ENCODE measurements at regions not wholly inside any gene's neighbourhood (a gene's known extent, or its start where the extent isn't known, plus 50 kb on each side); places are given as distances from the start of the nearest gene placed in this dataset.
"Not testable (repeated sequence)": the region's sequence is repeated elsewhere in the genome, so short reads cannot be mapped to it uniquely, and the experiment has no call there.

- TF ChIP-seq GATA1 (IDR thresholded peaks at IDR 0.05; ENCODE audit: low read depth, low read length) (no peak), POLR2A (IDR thresholded peaks at IDR 0.05; ENCODE audit: low read length) (no peak)
- no peak for DNase-seq
Observed at GRCh38 chr13:75196147-75196837, 285.7 kb downstream of the TBC1D4 start.

GRCh38 chr13:75195495-75196146 lies 286.3 kb downstream of the TBC1D4 start:
- TF ChIP-seq GATA1 (IDR thresholded peaks at IDR 0.05; ENCODE audit: low read depth, low read length) (no peak), POLR2A (IDR thresholded peaks at IDR 0.05; ENCODE audit: low read length) (no peak)
- DNase-seq = no peak

- TF ChIP-seq GATA1 (IDR thresholded peaks at IDR 0.05; ENCODE audit: low read depth, low read length) (no peak), POLR2A (IDR thresholded peaks at IDR 0.05; ENCODE audit: low read length) (no peak)
- DNase-seq = no peak
Observed at GRCh38 chr13:75194717-75195462, 287.1 kb downstream of the TBC1D4 start.

- DNase-seq = no peak
- TF ChIP-seq GATA1 (IDR thresholded peaks at IDR 0.05; ENCODE audit: low read depth, low read length) (no peak), POLR2A (IDR thresholded peaks at IDR 0.05; ENCODE audit: low read length) (no peak)
Observed at GRCh38 chr13:75186379-75186778, 295.6 kb downstream of the TBC1D4 start.

- TF ChIP-seq GATA1 (IDR thresholded peaks at IDR 0.05; ENCODE audit: low read depth, low read length) (no peak), POLR2A (IDR thresholded peaks at IDR 0.05; ENCODE audit: low read length) (no peak)
- DNase-seq = no peak
Observed at GRCh38 chr13:75181906-75182305, 300.1 kb downstream of the TBC1D4 start.

GRCh38 chr13:75180805-75181455 lies 301.0 kb downstream of the TBC1D4 start:
- no peak for TF ChIP-seq GATA1 (IDR thresholded peaks at IDR 0.05; ENCODE audit: low read depth, low read length)
- TF ChIP-seq POLR2A (IDR thresholded peaks at IDR 0.05; ENCODE audit: low read length) = no peak
- no peak for DNase-seq

GRCh38 chr13:75178436-75178835 lies 303.5 kb downstream of the TBC1D4 start:
- TF ChIP-seq POLR2A (IDR thresholded peaks at IDR 0.05; ENCODE audit: low read length) (no peak), GATA1 (IDR thresholded peaks at IDR 0.05; ENCODE audit: low read depth, low read length) (no peak)
- no peak for DNase-seq

DNA sequence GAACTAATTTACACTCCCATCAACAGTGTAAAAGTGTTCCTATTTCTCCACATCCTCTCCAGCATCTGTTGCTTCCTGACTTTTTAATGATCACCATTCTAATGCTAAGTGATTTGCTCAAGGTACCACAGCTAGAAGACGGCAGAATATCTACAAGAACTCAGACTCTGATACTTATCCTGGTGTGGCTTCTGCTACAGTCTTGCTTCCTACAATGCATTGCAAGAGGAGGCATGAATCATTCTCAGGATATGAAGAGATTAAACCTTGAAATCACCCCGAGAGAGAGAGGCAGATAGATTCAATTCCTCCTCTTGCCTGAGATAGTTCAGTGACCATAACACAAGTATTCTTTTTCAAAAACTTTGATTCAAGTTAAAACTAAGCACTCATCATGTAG lies 306.4 kb downstream of the TBC1D4 start:
- TF ChIP-seq POLR2A (IDR thresholded peaks at IDR 0.05; ENCODE audit: low read length) (no peak), GATA1 (IDR thresholded peaks at IDR 0.05; ENCODE audit: low read depth, low read length) (no peak)
- DNase-seq = no peak

DNA sequence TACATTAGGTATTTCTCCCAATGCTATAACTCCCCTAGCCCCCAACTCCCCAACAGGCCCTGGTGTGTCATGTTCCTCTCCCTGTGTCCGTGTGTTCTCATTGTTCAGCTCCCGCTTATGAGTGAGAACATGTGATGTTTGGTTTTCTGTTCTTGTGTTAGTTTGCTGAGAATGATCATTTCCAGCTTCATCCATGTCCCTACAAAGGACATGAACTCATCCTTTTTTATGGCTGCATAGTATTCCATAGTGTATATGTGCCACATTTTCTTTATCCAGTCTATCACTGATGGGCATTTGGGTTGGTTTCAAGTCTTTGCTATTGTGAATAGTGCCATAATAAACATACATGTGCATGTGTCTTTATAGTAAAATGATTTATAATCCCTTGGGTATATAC lies 306.9 kb downstream of the TBC1D4 start:
- not testable (repeated sequence) for DNase-seq

DNA sequence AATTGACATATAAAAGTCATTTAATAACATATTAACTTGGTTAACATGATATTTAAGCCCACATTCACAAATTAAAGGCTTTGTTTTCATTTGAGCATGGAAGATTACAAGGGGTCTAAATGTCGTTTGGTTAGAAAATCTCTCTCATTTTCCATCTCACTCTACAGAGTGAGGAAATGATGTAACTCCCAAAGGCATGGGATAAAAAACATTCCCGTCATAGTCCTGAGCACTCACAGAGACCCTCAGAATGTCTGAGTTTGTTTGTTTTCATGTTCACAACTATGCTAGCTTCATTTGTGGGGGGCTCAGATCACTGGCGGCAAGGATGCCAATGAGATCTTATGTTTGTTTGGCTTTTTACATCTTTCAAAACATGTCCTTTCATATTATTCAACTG lies 307.5 kb downstream of the TBC1D4 start:
- DNase-seq = no peak
- TF ChIP-seq POLR2A (IDR thresholded peaks at IDR 0.05; ENCODE audit: low read length) = no peak

DNA sequence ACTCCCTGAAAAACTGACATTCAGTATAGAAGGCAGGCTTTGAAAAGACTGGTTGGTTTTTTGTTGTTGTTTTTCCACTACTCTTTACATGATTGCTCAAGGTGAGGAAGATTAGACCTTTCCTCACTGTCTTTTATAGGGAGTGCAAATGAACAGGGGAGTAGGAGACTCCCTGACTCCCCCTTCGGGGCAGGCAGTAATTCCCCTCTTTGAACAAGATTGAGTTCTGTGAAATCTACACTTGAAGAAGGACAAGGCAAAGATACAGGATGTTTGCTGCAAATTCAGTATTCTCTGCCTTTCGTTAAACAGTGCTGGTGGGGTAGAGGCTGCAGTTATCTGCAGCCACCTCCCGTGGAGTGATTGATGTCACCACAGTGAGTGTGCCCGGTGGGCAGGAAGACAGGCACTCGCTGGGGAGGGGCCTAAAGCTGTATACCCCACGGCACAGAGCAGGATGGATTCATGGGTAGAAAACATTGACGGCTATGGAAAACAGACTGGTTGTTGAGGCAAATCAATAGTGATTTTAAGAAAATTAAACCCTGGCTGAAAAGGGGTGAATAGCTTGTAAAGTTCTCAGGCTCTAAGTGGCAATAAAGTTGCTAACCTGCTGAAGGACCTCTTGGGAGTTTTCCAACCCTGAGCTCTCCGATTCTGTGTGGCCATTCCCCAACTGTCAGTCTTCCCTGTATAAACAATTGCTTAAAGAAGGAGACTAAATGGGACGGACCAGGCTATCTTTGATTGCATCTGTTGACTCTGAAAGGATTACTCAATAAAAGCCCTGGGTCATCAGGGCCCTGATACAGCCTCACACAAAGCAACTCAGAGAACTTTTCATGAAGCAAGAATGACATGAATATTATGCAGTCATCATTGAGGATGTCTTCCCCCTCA lies 308.3 kb downstream of the TBC1D4 start:
- no peak for DNase-seq
- no peak for TF ChIP-seq POLR2A (IDR thresholded peaks at IDR 0.05; ENCODE audit: low read length)
- TF ChIP-seq GATA1 (IDR thresholded peaks at IDR 0.05; ENCODE audit: low read depth, low read length) = no peak

DNA sequence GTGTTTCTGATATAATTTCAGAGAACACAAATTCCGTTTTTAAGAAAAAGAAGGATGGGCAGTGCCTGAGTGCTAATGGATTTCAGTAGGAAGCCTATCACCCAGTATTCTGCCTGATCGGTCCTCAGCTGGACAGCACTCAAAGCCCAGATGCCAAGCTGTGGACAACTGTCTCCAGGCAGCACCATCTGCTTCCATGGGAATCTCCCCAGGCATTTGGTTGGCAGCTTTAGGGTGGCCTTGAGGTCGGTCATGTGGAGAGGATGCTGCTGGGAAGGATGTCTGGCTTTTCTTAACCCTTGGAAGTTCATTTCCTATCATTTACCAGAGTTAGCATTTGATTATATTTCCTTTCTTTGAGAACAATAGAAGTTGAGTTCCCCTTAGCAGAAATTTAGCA lies 311.7 kb downstream of the TBC1D4 start:
- DNase-seq = no peak
- no peak for TF ChIP-seq GATA1 (IDR thresholded peaks at IDR 0.05; ENCODE audit: low read depth, low read length)

DNA sequence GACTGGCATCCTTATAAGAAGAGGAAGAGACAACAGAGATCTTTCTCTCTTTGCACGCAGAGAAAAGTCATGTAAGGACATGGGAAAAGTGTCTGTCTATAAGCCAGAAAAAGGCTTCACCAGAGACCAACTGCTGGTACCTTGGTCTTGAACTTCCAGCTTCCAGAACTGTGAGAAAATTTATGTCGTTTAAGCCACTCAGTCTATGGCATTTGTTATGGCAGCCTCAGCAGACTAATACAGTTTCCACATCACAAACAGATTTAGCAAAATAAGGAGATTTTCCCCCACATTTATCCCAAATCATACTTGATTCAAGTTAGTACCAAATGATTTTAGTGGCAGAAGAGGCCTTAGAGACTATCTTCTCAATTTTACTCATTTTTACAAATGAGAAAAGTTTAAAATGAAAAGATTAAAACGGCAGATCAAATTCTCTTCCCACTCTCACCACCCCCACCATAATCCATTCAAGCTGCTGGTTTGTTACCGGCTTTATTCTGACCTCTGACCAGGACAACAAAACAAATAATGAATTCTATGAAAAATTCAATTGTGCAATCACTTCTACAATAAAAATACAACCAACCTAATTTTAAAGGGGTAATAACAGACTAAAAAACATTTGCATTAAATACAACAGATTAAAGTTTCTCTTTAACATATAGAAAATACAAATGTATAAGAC lies 316.3 kb downstream of the TBC1D4 start:
- no peak for DNase-seq
- TF ChIP-seq POLR2A (IDR thresholded peaks at IDR 0.05; ENCODE audit: low read length) = no peak
- TF ChIP-seq GATA1 (IDR thresholded peaks at IDR 0.05; ENCODE audit: low read depth, low read length) = no peak

All from erythroblast (primary cell).